Sigmoid colon (tissue), 4 donors: ENCODE measurements at regions not wholly inside any gene's neighbourhood (a gene's known extent, or its start where the extent isn't known, plus 50 kb on each side); places are given as distances from the start of the nearest gene placed in this dataset.
"Not testable (repeated sequence)": the region's sequence is repeated elsewhere in the genome, so short reads cannot be mapped to it uniquely, and the experiment has no call there.

Experiments used
- EP300 ChIP-seq, 4 donors: sonication (generic); formaldehyde crosslinking; IDR thresholded peaks; one replicate each; pipeline ENCODE4 v1.6.1; 2017; ENCODE audit warnings: antibody characterized with exemption in 4 of 4
- POLR2A ChIP-seq, 2 donors: fragments of 450-650 bp; IDR thresholded peaks; one replicate each; pipeline ENCODE4 v1.6.1; 2016; ENCODE audit warnings: antibody characterized with exemption in 2 of 2, mild to moderate bottlenecking in 2 of 2, moderate library complexity in 2 of 2
- POLR2AphosphoS5 ChIP-seq, 4 donors: sonication (generic); formaldehyde crosslinking; IDR thresholded peaks; one replicate each; pipeline ENCODE4 v1.6.1; 2017; ENCODE audit warnings: antibody characterized with exemption in 4 of 4
- TF ChIP-seq, protein P1 (sequence below), 4 experiments: fragments of 450-650 bp in 3 of 4; fragments of 200-600 bp in 1 of 4; IDR thresholded peaks; one replicate each; pipeline ENCODE4 v1.5.1; 2016 to 2019; ENCODE audit warnings: antibody characterized with exemption in 4 of 4, mild to moderate bottlenecking in 3 of 4, moderate library complexity in 2 of 4

DNA sequence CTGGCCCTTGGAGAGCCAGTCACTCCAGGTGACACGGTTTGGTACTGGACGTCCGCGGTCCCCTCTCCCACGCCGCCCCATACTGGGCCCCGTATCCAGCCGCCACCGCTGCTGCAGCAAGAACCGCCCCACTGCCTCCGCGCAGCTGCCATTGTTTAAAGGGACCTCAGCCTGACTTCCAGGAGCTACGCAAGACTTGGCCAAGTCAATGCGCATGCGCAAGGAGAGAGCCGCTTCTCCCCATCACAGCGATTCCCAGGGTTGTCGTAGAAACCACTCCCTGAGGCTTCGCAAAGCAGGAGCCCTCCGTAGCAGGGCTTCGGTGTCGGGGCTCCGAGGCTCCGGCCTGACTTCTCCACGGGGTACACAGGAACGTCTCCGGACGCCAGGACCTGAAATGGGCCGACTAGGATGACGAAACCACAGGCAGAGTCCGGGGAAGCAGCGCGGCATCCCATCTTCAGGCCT is 606.2 kb downstream of the KCNJ18 start:
- TF ChIP-seq, protein P1, sequence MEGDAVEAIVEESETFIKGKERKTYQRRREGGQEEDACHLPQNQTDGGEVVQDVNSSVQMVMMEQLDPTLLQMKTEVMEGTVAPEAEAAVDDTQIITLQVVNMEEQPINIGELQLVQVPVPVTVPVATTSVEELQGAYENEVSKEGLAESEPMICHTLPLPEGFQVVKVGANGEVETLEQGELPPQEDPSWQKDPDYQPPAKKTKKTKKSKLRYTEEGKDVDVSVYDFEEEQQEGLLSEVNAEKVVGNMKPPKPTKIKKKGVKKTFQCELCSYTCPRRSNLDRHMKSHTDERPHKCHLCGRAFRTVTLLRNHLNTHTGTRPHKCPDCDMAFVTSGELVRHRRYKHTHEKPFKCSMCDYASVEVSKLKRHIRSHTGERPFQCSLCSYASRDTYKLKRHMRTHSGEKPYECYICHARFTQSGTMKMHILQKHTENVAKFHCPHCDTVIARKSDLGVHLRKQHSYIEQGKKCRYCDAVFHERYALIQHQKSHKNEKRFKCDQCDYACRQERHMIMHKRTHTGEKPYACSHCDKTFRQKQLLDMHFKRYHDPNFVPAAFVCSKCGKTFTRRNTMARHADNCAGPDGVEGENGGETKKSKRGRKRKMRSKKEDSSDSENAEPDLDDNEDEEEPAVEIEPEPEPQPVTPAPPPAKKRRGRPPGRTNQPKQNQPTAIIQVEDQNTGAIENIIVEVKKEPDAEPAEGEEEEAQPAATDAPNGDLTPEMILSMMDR (IDR thresholded peaks at IDR 0.05), result not testable (repeated sequence)
- TF ChIP-seq POLR2AphosphoS5, EP300, POLR2A (IDR thresholded peaks at IDR 0.05): not testable (repeated sequence)
